NCI-H1092 (cell line): ENCODE measurements at regions not wholly inside any gene's neighbourhood (a gene's known extent, or its start where the extent isn't known, plus 50 kb on each side); places are given as distances from the start of the nearest gene placed in this dataset.
"Not testable (repeated sequence)": the region's sequence is repeated elsewhere in the genome, so short reads cannot be mapped to it uniquely, and the experiment has no call there.

Source experiments
- DNase-seq: peaks from one replicate; lab custom pipeline; 2025; lab: John Stamatoyannopoulos, UW

- DNase-seq = no peak
Observed at GRCh38 chrX:9345957-9346356, 118.9 kb upstream of the TBL1X start.

- no peak for DNase-seq
Observed at GRCh38 chrX:9349572-9350494, 115.0 kb upstream of the TBL1X start.

GRCh38 chrX:9351126-9351525 is 113.7 kb upstream of the TBL1X start:
- no peak for DNase-seq

DNA sequence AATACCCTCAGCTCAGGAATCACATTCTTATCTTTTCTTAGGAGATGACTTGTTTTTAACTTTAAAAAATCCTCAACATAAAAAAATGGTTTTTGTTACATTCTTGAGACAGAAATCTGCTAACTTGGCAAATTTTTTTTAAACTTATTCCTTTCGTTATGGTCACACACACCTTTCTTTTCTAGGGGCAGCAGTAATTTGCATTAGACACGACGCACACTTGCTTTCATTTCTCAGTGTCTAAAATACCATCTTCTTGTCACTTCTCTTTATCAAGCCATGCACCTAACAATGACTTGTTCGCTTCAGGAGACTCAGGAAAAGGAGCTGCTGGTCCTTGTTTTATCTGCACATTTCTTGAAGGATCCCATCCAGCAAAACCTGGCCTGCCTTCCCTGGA is 112.6 kb upstream of the TBL1X start:
- no peak for DNase-seq

DNA sequence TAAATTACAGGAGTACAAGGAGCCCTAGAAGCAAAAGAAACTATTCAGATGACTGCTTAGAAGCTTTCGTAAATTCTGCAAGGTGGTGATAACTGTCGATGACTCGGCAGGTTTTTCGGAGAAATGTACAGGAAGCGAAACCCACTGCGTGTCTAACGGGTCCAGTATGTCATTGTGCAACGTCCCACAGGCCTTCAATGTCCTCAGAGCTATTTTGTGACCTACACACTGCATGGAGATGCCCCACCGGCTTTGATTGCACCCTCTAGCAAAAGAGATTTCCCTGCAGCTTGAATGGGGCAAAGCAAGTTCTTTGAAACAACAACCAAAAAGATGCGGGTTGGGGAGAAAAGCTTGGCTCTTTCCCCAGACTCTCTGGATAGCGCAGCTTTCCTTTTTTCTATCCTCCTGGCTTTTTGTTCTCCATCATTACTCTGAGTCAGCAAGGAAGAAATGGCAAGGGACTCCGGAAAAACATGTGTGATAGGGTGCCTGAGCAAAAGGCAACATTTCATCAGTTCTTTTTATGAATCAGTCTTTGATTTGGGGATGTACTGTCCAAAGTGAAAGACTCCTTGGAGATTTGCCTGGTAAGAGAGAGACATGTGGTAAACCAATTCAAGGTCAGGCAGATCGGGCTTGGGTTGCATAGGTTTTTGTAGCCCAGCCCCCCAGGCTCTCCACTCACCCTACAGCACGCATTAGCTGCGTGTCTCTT is 112.0 kb upstream of the TBL1X start:
- no peak for DNase-seq

GRCh38 chrX:9354918-9355317 is 109.9 kb upstream of the TBL1X start:
- DNase-seq = no peak

DNA sequence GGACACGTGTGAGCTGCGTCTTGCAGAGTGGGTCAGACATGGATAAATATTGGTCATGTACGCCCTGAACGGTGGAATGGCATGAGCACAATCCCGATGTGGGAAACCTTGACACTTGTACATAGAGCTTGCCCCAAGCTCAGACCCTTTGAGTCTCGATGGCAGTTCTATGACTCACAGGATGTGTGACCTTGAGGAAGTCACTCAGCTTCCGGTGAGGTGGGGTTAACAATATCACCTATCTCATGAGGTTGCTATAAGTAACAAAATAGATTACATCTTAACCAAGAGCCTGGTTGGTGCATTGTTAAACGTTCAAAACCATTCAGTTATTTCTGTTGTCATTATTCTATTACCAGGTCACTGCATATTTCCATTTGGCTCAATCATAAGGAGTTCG is 109.1 kb upstream of the TBL1X start:
- no peak for DNase-seq

DNA sequence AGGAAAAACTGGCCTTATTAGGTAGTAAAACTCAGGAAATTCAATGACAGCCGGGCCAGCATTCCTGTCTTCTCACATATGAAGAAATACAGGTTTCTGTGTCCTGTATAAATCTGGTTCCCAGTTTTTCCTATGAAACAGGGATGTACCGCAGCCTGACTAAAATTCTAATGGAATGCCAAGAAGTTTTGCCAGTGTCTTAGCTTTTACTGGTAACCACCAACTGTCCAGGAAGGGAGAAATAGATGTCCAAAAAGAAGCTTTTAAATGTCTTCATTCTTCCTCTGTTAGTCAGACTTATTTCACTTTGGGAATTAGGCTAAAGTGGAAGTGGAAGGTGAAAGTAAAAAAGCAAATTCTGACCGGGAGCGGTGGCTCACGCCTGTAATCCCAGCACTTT is 108.0 kb upstream of the TBL1X start:
- DNase-seq = no peak

- DNase-seq = no peak
Observed at GRCh38 chrX:9357518-9358114, 107.2 kb upstream of the TBL1X start.

DNA sequence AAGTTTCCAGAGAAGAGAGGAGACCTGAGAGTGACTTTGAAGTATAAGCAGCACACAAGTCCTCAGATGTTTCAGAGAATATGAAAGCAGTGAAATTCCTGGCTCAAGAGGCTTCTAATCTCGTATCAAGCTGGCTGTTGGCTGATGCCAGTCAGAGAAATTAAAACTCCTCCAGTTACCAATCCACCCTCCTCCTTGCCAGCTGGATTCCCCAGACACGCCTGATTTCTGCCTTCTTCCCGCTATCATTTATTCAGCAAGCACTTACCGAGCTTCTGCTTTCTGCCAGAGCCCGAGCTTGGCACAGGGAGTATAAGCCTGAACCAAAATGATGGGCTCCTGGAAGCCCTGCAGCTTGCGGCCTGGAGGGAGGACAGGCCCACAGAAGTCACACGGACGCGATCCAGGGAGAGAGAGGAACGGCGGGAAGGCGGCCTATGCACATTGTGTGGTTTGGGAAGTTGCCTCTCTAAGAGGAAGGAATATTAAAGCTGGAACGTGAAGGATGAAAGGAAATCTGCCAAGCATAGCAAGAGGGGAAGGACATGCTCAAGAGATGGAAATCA is 102.4 kb upstream of the TBL1X start:
- DNase-seq = no peak

GRCh38 chrX:9367421-9367820 is 97.4 kb upstream of the TBL1X start:
- no peak for DNase-seq

DNA sequence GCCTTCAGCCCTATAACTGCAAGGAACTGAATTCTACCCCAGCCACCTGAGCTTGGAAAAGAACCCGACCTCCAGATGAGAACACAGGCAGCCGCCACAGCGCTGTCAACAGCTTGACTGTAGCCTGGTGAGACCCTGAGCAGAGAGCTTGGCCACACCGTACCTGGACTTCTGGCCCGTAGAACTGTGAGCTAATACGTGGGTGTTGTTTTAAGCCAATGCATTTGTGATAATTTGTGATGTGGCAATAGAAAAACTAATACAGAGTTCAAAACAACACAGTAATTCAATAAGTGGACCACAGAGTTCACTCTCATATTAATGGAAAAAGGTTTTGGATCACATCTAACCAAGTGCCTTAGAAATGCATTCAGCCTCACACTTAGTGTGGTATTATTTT is 96.6 kb upstream of the TBL1X start:
- DNase-seq = no peak

DNA sequence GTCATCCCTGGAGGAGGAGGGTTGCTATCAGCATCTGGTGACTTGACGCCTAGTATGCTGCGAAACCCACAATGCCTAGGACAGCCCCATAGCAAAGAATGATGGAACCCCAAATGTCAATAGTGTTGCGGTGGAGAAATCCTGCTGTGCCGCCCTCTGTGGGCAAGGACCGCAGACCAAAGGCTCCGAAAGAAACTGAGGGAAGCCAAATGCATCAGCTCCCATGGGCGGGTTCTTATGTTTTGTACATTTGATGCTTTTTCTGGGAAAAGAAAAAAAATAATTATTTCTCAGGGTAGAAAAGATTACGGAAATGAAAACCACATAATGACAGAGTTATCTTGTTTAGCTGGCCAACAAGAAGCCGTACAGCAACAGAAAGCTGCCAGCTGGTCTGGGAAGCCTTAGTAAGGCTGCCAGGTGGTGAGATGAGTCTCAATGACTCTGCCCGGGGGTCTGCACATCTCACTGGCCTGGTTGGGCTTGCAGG is 95.0 kb upstream of the TBL1X start:
- no peak for DNase-seq

DNA sequence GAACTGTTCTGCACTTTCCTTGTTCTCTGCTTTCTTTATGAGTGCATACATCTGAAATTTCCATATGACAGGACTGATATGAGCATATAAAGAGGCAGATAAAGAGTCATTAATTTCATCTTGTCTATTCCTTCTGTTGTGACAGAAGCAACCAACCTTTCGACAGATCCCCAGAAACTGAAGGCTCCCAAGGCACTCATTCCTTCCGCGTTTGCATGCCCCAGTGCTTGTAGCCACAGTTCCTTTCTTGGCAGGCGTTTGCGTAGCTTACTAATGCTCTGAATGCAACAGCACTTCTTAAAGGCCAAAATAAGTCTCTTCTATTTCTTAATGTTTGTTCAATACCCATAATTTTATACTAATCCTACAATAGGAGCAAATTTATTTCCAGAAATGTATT is 94.0 kb upstream of the TBL1X start:
- DNase-seq = no peak

DNA sequence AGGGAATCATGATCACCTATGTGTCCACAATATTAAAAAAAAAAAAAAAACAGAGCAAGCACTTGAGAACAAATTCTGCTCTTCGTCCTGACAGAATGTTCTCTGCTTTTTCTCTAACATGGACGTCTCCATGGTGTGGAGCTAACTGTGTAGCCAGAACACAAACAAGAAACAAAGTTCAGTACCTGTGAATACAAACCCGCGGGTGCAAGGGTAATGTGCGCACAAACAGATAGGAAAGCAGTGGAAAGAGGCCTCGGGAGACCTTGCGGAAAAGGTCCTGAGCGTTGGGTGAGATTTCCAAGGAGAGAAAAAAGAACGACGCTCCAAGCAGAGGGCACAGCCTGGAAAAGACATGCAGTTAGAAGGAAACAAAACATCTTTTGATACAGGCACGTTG is 92.0 kb upstream of the TBL1X start:
- DNase-seq = no peak

- no peak for DNase-seq
Observed at GRCh38 chrX:9373789-9374188, 91.1 kb upstream of the TBL1X start.

DNA sequence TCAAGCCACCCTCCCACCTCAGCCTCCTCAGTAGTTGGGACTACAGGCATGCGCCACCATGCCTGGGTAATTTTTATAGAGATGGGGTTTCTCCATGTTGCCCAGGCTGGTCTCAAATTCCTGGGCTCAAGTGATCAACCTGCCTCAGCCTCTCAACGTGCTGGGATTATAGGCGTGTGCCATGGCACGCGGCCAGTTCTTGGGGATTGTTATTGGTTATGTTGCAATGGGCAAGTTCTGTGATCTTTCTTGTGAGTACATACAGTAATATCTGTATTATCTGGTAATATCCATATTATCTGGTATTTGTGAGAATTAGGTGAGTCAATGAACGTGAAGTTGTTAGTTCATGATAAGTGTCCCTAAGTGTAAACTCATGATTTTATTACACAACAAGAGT is 90.3 kb upstream of the TBL1X start:
- no peak for DNase-seq

GRCh38 chrX:9376111-9376510 is 88.7 kb upstream of the TBL1X start:
- no peak for DNase-seq

- DNase-seq = not testable (repeated sequence)
Observed at GRCh38 chrX:9377216-9377615, 87.6 kb upstream of the TBL1X start.

DNA sequence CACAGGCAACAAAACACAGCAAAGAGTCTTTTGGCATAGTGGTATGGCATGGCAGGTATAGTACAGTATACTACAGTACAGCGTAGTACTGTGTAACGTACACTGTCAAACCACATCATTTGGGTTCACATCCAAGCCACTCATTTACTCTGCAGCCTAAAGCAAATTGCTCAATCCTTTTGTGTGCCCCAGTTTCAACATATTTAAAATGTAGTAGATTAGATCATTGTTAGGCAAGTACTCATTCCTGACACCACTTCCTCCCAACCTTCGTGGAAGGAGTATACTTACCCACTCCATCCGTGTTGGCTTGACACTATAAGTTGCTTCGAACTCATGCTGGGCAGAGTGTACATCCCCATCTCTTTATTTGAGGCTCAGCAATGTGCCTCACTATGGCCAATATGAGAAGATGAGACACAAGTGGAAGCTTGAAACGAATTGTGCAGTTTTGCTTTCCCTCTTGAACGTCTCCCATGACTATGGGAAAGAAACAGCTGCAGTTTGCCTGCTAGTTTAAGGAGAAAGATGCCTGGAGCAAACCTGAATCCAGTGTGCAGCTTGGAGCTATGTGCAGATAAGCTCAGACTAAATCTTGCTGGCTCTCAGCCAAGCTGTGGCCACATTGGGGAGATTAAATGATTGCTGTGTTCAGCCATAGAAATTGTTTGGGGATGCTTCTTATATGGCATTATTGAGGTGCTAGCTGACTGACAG is 85.7 kb upstream of the TBL1X start:
- no peak for DNase-seq

DNA sequence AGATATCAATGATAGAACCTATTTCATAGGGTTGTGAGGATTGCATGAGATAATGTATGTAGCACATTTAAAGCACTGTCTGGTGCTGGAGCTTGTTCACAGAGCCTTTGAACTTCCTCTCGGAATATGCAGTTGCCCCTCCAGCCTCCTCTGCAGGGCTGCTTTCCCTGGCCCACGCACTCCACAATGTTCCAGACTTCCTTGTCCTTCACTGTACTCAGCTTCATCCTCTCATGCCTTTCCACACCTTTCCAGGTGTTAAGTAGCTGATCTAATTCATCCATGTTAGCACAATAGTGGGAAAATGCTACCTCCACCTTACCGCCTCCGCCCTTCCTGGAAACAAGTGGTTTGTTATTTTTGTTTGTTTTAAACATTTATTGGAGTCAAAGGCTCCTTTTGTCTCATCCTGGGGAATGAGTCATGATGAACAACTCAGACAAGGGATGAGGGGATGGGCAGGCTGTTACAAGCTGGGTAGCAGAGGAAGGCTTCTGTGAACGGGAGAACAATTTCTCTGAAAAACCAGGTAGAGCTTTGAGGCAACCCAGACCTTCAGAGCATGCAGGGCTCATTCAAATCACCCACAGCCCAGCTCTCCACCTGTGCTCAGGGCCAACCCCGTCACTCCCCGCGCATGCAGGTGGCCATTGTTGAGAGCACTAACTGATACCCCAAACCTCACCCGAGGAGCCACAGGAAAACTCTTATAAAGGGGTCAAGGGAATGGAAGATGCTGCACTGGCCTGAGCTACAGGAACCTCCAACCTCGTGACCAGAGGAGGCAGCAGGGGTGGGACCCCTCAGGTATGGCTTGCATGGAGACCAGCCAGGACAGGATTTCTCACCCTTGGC is 84.9 kb upstream of the TBL1X start:
- DNase-seq = no peak
